Stimulated activated CD4-positive, alpha-beta T cell treated with anti-CD3 and anti-CD28 coated beads, Interleukin-2, amount 100 ng/mL, for 4 hours (primary cell): ENCODE measurements at regions not wholly inside any gene's neighbourhood (a gene's known extent, or its start where the extent isn't known, plus 50 kb on each side); places are given as distances from the start of the nearest gene placed in this dataset.
A peak's percentile ranks its signal among the peaks of the same experiment; 100 is the strongest.
"Not testable (repeated sequence)": the region's sequence is repeated elsewhere in the genome, so short reads cannot be mapped to it uniquely, and the experiment has no call there.

Experiments used
- DNase-seq: peaks from one replicate; pipeline ENCODE4 v3.0.0-alpha.2; 2020; ENCODE audit warnings: low read depth

DNA sequence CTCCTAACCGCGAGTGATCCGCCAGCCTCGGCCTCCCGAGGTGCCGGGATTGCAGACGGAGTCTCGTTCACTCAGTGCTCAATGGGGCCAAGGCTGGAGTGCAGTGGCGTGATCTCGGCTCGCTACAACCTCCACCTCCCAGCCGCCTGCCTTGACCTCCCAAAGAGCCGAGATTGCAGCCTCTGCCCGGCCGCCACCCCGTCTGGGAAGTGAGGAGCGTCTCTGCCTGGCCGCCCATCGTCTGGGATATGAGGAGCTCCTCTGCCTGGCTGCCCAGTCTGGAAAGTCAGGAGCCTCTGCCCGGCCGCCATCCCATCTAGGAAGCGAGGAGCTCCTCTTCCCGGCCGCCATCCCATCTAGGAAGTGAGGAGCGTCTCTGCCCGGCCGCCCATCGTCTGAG is 58.8 kb upstream of the ANKRD30BL start:
- not testable (repeated sequence) for DNase-seq

DNA sequence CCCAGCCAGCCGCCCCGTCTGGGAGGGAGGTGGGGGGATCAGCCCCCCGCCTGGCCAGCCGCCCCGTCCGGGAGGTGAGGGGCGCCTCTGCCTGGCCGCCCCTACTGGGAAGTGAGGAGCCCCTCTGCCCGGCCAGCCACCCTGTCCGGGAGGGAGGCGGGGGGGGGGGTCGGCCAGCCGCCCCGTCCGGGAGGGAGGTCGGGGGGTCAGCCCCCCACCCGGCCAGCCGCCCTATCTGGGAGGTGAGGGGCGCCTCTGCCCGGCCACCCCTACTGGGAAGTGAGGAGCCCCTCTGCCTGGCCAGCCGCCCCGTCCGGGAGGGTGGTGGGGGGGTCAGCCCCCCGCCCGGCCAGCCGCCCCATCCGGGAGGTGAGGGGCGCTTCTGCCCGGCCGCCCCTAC is 60.1 kb upstream of the ANKRD30BL start:
- DNase-seq, result not testable (repeated sequence)

DNA sequence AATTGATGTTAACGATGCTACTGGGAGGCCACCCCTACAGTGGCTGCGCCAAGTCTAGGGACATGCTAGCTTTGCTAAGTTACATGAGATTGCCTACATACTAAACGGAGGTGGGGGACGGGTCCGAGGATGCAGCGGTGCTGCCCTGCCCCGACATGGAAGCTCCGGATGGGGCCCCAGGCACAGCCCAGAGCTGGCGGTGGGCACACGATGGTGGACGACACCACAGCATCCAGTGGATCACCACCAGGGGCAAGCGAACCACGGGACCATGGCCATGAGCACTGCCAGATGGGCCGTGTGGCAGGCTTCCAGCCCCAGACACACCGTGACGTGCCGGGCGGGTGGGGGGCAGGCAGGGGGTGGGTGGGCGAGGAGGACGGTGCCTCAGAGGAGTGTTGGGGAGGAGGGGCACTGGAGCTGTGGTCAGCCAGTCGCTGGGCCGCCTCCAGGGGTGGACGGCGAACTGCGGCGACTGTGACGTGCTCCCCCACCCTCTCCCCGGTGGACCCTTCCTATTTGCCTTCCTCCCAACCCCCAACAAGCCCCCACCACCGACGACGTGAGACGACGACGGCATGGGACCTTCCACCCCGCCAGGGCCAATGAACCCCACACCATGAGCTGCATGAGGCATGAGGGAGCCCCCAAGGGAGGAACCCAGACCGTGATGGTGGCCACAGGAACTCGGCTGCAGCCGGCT is 90.6 kb upstream of the ANKRD30BL start:
- no peak for DNase-seq

DNA sequence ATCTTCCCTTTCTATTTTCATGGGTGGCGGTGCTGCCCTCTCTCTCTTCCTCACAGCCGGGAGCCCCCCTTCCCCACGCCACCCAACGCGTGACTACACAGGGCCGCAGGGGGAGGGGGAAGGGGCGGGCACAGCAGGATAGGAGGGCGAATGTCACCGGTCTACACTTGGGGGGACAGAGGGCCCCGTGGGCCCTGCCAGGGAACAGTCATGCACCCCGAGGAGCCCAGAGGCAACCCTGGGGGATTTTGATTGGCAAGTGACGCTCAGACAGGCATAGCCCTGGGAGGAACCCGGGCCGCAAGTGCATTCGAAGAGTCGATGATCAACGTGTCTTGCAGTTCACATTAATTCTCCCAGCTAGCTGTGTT is 91.1 kb upstream of the ANKRD30BL start:
- no peak for DNase-seq

DNA sequence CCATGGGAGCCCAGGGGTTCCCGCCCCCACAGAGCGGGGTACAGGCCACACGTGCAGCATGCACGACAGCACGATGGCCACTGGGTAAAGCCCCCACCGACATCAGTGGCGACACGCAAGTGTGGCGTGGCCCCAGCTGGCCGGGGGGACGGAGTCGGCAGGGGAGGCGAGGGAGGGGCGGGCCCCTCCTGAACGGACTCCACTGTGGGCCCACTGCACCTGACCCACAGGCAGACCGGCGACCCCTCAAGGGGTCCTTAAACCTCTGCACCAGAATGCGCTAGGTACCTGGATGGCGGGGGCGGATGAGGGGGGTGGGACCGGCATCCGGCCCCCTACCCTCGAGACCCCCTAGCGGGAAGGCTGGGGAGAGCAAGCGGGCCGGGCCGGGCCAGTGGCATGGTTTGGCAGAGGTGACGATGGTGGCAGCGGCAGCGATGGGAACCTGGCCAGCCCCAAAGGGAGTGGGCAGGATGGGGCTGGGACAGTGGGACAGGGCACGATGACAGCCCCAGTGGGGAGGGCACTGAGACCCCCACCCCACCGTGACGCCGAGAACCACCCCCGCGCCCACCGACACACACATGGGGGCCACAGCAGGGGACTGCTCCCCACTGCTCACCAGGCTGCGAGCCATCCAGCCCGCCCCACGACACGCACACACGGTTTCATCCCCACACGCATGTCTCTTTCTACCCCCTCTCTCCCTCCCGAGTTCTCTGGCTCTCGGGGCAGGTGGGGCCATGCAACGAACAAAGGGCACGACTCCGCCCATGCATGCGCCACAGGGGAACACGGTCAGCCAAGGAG is 91.9 kb upstream of the ANKRD30BL start:
- no peak for DNase-seq

DNA sequence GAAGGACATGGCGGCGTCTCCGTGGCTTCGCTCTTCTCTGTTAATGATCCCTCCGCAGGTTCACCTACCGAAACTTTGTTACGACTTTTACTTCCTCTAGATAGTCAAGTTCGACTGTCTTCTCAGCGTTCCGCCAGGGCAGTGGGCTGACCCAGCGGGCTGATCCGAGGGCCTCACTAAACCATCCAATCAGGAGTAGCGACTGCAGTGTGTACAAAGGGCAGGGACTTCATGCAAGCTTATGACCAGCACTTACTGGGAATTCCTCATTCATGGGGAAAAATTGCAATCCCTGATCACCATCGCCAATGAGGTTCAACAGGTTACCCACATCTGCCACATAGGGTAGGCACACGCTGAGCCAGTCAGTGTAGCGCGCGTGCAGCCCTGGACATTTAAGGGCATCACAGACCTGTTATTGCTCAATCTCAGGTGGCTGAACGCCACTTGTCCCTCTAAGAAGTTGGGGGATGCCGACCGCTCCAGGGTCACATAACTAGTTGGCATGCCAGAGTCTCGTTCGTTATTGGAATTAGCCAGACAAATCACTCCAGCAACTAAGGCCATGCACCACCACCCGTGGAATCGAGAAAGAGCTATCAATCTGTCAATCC is 92.7 kb upstream of the ANKRD30BL start:
- DNase-seq, result not testable (repeated sequence)

DNA sequence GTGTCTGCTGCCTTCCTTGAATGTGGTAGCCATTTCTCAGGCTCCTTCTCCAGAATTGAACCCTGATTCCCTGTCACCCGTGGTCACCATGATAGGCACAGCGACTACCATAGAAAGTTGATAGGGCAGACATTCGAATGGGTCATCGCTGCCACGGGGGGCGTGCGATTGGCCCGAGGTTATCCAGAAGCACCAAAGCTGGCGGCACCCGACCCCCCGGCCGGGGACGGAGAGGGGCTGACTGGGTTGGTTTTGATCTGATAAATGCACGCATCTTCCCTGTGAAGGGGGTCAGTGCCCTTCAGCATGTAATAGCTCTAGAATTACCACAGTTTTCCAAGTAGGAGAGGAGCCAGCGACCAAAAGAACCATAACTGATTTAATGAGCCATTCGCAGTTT is 94.0 kb upstream of the ANKRD30BL start:
- no peak for DNase-seq

DNA sequence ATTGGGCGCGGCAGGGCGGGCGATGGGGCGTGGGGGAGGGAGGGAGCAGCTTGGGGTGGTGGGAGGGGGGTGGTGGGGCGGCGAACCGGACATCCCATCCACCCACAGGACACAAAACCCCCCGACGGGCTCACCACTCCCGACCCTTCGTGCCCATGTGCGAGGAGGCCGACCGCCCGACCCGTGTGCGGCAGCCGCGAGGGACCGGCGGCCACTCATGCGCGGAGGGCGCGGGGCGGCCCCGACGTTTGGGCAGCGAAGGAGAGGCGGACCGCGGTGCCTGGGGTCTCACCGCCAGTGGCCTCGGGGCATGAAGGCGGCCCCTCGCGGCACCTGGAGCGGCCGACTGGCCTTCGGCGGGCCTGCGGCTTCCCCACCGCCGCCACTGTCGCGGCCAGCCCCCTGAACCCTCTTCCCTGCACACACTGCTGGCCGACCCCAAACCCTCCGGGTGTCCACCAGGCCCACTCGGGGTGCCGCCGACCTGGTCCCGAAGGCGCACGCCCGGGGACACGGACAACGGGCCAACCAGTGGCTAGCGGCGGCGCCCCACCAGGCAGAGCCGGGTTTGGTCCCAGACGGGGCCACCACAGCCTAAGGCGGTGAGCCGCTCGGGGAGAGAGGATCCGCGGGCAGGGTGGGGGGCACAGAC is 94.6 kb upstream of the ANKRD30BL start:
- no peak for DNase-seq

DNA sequence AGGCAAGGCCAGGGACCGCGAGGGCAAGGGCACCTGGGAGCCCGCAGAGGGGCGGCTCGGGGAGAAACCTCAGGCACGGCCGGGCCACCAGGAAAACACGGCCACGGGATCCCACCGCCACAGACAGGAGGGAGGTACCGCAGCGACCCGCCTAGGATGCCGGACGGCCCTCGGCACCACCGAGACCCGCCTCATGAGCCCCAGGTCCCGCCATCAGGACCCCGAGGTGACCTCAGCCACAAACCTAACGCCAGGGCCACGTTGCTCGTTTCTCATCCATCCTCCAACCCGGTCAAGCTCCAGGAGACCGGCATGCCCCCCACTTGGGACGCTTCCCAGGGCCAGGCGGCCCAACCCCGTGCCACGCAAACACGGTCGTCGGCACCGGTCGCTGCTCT is 95.2 kb upstream of the ANKRD30BL start:
- not testable (repeated sequence) for DNase-seq

DNA sequence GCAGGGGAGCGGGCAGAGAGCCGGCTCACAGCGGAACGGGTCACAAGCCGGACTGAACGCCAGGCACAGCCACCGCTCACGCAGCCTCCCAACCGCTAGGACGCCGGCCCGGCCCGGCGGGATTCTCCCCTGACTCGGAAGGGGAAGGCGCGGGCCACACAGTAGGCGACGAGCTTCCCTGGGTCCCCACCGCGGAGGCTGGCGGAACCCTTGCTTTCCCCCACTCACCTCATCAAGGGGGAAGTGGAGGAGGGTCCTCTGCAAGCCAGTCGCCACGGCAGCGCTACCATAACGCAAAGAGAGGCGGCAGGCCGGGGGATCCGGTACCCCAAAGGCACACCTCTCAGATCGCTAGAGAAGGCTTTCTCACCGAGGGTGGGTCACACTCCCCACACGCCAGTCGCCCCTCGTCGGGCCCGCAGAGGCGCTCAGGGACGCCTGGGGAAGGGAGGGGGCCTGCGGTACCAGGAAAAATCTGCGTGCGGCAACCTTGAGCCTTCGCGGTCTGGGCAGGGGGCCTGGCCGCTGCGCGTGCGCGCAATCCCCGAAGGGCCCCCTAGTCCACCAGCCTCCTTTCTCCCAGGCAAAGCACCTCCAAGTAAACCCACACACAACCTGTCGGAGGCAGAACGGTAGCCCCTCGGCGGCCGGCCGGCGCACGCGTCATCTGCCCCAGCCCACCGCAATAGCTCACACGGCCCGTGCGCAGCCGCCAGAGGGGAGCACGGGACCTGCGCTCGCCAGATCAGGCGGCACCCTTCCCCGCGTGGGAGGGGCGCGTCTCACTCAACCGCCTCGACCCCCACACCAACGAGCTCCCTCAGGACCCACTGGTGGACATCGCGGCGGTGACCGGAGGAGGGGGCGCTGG is 95.8 kb upstream of the ANKRD30BL start:
- DNase-seq, result not testable (repeated sequence)

DNA sequence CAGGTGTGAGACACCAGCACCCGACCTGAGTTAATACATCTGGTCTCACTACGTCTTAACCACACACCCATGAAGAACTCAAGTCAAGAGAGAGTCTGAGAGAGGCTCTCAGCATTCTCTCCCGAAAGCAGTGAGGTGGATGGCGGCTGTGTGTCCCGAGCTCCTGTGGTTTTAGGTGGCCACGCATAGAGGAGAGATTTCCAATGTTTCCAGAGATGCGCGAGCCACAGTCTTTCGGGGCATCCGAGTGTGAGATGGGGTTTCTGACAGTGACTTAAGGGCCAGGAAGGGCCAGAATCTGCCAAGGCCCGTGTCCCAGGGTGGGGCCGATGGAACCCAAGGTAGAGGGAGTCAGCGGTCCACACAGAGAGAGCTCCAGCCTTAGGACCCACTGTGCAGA is 97.5 kb upstream of the ANKRD30BL start:
- not testable (repeated sequence) for DNase-seq

DNA sequence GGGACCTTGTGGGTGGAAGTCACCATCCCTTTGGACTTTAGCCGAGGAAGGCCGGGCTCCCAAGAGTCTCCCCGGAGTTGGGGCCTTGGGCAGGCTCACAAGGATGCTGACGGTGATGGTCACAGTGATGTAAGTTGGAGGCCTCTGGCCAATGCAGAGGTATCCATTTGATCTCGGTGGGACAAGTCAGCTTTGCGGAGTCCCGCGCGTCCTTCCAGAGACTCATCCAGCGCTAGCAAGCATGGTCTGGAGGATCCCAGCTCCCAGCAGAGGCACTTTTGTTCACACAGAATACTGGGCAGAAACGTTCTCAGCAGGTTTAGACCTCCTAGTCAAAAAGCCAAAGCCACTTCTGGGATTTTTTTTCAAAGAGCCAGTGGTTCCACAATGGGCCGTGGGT is 103.8 kb upstream of the ANKRD30BL start:
- DNase-seq, result not testable (repeated sequence)

DNA sequence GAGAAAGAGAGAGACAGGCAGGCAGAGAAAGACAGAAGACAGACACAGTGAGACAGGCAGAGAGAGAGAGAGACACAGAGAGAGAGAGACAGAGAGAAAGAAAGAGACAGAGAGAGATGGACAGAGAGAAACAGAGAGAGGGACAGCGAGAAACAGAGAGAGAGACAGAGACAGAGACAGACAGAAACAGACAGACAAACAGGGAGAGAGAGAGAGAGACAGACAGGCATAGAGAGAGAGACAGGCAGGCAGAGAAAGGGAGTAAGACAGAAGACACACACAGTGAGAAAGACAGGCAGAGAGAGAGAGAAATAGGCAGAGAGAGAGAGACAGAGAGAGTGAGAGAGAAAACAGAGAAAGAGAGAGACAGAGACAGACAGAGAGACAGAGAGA is 105.3 kb upstream of the ANKRD30BL start:
- no peak for DNase-seq

DNA sequence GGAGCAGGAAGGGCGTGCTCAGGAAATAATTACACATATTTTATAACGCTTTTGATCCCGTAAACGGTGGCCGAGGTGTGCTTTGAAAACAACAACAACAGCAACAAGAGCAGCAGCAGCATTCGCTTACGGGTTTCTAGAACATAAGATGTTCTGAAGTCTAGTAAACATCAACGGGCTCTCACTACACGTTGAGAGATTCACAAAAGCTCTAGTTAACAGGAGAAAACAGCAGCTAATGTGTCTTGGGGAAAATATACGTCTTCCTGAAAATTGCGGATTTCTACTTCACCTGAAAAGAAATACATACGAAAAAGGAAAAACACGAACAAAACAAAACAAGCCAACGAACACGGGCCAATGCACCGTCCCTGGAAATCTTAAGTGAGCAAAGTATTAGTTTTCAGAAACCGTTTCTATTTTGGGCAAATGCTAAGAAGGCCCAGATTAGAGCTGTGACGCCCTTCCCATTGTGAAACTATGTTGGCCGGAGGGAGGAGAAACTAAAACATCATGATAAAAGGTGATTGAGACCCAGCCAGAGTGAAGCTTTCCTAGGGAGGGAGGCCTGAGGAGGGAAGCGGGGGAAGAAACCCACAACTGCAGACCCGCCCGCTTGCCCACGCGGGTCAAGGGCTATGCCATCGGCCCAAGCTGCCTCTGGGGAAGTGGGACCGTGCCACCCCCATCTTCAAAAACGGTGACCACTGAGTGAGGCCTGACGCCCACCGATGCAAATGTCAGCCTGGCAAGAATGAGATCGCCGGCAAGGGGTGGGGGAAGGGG is 105.9 kb upstream of the ANKRD30BL start:
- not testable (repeated sequence) for DNase-seq

DNA sequence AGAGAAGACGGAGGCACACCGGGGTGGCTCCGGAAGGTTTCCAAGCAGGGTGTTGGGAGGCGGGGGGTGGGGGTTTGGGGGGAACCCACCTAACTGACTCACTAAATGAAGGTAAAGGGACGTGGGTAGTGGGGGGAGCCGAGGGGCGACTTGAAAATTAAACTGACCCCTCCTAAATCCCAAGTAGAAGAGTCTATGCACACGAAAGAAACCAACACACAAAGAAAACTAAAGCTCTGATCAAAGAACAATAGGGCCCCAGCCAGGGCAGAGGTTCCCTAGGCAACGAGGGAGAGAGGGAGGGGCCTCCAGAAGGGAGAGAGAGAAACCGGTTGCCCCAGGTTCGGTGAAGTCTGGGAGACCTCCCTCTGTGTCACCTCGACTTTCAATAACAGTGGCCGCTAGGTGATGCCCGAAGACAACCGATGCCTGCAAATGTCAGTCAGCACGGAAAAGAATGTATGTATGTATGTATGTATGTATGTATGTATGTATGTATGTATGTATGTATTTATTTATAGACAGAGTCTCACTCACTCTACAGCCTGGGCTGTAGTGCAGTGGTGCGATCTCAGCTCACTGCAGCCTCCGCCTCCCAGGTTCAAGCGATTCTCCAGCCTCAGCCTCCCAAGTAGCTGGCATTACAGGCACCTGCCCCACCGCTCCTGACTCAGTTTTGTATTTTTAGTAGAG is 106.7 kb upstream of the ANKRD30BL start:
- peak; percentile 11 for DNase-seq

DNA sequence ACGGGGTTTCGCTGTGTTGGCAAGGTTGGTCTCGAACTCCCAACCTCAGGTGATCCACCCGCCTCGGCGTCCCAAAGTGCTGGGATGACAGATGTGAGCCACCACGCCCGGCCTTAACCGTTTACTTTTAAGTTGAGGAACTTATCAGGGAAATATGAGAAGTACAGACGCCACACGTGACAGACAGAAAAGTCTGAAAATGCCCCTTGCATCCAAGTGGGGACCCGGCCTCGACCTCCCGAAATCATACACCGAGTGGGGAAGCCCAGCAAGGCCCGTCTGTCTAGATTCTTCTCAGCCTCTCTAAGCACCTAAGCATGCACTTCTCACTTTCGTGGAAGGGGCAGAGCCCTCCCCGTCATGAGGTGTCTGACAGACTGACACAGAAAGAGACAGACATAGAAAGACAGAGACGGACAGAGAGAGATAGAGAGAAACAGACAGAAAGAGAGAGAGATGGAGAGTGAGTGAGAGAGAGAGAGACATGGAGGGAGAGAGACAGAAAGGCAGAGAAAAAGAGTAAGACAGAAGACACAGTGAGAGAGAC is 107.3 kb upstream of the ANKRD30BL start:
- DNase-seq, result no peak

DNA sequence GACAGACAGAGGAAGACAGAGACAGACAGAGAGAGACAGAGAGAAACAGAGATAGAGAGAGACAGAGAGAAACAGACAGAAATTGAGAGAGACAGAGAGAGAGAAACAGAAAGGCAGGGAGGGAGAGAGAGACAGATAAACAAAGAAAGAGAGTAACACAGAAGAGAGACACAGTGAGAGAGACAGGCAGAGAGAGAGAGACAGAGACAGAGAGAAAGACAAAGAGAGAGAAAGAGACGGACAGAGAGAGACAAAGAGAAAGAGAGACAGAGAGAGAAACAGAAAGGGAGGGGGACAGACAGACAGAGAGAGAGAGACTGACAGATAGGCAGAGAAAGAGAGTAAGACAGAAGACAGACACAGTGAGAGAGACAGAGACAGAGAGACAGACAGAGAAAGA is 108.5 kb upstream of the ANKRD30BL start:
- no peak for DNase-seq

DNA sequence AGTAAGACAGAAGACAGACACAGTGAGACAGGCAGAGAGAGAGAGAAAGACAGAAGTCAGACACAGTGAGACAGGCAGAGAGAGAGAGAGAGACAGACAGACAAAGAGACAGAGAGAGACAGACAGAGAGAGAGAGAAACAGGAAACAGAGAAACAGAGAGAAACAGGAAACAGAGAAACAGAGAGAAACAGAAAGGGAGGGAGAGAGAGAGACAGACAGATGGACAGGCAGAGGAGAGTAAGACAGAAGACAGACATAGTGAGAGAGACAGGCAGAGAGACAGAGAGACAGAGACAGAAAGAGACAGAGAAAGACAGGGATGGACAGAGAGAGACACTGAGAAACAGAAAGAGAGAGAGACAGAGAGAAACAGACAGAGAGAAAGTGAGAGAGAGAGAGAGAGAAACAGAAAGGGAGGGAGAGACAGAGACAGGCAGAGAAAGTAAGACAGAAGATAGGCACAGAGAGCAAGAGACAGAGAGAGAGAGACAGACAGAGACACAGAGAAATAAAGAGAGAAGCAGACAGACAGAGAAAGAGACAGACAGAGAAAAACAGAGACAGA is 109.3 kb upstream of the ANKRD30BL start:
- no peak for DNase-seq

DNA sequence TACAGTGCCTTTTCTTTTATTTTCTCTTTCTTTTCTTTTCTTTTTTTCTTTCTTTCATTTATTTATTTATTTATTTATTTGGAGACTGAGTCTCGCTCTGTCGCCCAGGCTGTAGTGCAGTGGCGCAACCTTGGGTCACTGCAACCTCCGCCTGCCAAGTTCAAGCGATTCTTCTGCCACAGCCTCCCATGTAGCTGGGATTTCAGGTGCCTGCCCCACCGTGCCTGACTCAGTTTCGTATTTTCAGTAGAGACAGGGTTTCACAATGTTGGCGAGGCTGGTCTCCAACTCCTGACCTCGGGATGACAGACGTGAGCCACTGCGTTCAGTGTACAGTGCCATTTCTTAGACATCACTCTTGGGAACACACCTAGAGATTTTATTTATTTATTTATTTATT is 110.0 kb upstream of the ANKRD30BL start:
- not testable (repeated sequence) for DNase-seq

DNA sequence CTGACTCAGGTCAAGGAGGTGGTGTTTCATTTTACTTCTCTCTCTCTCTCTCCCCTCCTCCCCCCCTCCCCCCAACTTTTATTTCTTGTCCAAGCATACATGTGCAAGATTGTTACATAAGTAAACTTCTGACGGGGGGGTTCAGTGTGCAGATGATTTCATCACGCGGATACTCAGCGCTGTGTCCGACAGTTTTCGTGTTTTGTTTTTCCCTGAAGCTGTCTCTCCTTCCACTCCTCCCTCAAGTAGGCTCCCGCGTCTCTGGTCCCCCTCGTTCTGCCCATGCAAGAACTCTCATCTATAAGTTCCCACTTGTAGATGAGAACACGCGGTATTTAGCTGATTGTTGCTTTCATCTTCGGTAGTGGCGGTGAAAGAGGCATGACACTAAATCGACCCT is 111.0 kb upstream of the ANKRD30BL start:
- no peak for DNase-seq
